Stomach (tissue), 8 donors: ENCODE measurements at regions not wholly inside any gene's neighbourhood (a gene's known extent, or its start where the extent isn't known, plus 50 kb on each side); places are given as distances from the start of the nearest gene placed in this dataset.
A peak's percentile ranks its signal among the peaks of the same experiment; 100 is the strongest.

Experiments used
- DNase-seq, 2 donors: peaks; one replicate each; pipeline versions ENCODE4 v3.0.0 to v3.0.0-alpha.2; 2013 to 2019
- H3K27ac ChIP-seq, 5 donors: fragments of 200-600 bp in 4 of 5; sonication (generic) in 4 of 5; one replicate each; pipeline ENCODE4 v1.5.1; 2013 to 2019; ENCODE audit warnings: mild to moderate bottlenecking in 1 of 5, moderate library complexity in 1 of 5
- H3K27me3 ChIP-seq, 3 donors: fragments of 200-600 bp; sonication (generic); one replicate each; pipeline ENCODE4 v1.5.1; 2017 to 2019; ENCODE audit warnings: mixed run types in 1 of 3
- H3K36me3 ChIP-seq, 4 donors: fragments of 200-600 bp; sonication (generic); 1 replicate in 3 of 4; 2 replicates in 1 of 4; pipeline ENCODE4 v1.5.1; 2016 to 2019
- H3K4me1 ChIP-seq, 4 donors: fragments of 200-600 bp; sonication (generic); one replicate each; pipeline ENCODE4 v1.5.1; 2016 to 2019
- H3K4me3 ChIP-seq, 4 donors: fragments of 200-600 bp; sonication (generic) in 3 of 4; one replicate each; pipeline ENCODE4 v1.5.1; 2016 to 2019; ENCODE audit warnings: mild to moderate bottlenecking in 1 of 4
- H3K9me3 ChIP-seq, 4 donors: fragments of 200-600 bp; sonication (generic); one replicate each; pipeline ENCODE4 v1.5.1; 2016 to 2019
- CTCF ChIP-seq, 7 experiments: fragments of 450-650 bp in 4 of 7; fragments of 200-600 bp in 3 of 7; sonication (generic) in 3 of 7; IDR thresholded peaks; one replicate each; pipeline ENCODE4 v1.5.1; 2016 to 2019; ENCODE audit warnings: antibody characterized with exemption in 7 of 7, control low read depth in 2 of 7, mild to moderate bottlenecking in 1 of 7
- EP300 ChIP-seq: sonication (generic); formaldehyde crosslinking; IDR thresholded peaks from one replicate; pipeline ENCODE4 v1.6.1; 2017; ENCODE audit warnings: antibody characterized with exemption
- POLR2A ChIP-seq, 4 donors: fragments of 450-650 bp; IDR thresholded peaks; one replicate each; pipeline ENCODE4 v1.6.1; 2016; ENCODE audit warnings: antibody characterized with exemption in 4 of 4, control low read depth in 2 of 4, mild to moderate bottlenecking in 1 of 4, moderate library complexity in 1 of 4
- POLR2AphosphoS5 ChIP-seq, 3 donors: sonication (generic); formaldehyde crosslinking; IDR thresholded peaks; one replicate each; pipeline ENCODE4 v1.6.1; 2016; ENCODE audit warnings: antibody characterized with exemption in 3 of 3
- WGBS, 5 donors: extraction: QIAGEN DNeasy Blood & Tissue Kit in 3 of 5; methylation state at CpG; one replicate each; pipeline versions ENCODE4 v1.1.5 to v1.1.7; 2013 to 2018; 5-methylcytosine and 5-hydroxymethylcytosine counted together
- intact Hi-C: fragments of 100-400 bp; cut with DNase I; formaldehyde crosslinking; loops from one replicate; pipeline ENCODE4 v1.15.1; 2023; ENCODE audit warnings: low total_unique reads
- donor health status: healthy with polysubstance abuse.
- donor health status: Bipolar disorder and iron deficiency.
- donor health status: healthy.

GRCh38 chr3:66823532-66823931 is 174.6 kb upstream of the KBTBD8 start:
- no peaks in the 10 kb centered on the region for H3K9me3 ChIP-seq
- peak; percentile 47 to 80 for DNase-seq
- WGBS, 5 donors, result 33 to 56% (median 52%) methylated on average over 7 of the region's 7 CpGs
- peaks cover 0 to 28% (median 21%) of the 10 kb centered on the region in 4 donors for H3K4me1 ChIP-seq
- no peaks in the 10 kb centered on the region for H3K36me3 ChIP-seq
- intact Hi-C loops, result no loop called here
- no peak overlapping the region for H3K4me3 ChIP-seq
- TF ChIP-seq POLR2AphosphoS5 (IDR thresholded peaks at IDR 0.05) (peak in 2 of 3 donors; percentile 33 to 58), POLR2A (IDR thresholded peaks at IDR 0.05) (no peak)
- peak overlapping the region in 4 of 5 donors; percentile 9 to 43 (median 26) for H3K27ac ChIP-seq
- H3K27me3 ChIP-seq, result no peaks in the 10 kb centered on the region

- WGBS, 5 donors, result 64 to 82% (median 73%) methylated on average over 4 of the region's 4 CpGs
- DNase-seq, result no peak
- Histone ChIP-seq H3K4me1 (peaks cover 0 to 16% (median 7%) of the 10 kb centered on the region in 4 donors), H3K36me3 (no peaks in the 10 kb centered on the region), H3K4me3 (no peak overlapping the region), H3K27me3 (no peaks in the 10 kb centered on the region), H3K9me3 (no peaks in the 10 kb centered on the region), H3K27ac (no peak overlapping the region)
- intact Hi-C loops, result no loop called here
- TF ChIP-seq CTCF (IDR thresholded peaks at IDR 0.05) (no peak), POLR2A (IDR thresholded peaks at IDR 0.05) (no peak), EP300 (no peak), POLR2AphosphoS5 (IDR thresholded peaks at IDR 0.05) (no peak)
Measured at GRCh38 chr3:66825375-66825774, 172.7 kb upstream of the KBTBD8 start.

GRCh38 chr3:66827726-66828125 is 170.4 kb upstream of the KBTBD8 start:
- H3K27me3 ChIP-seq, result no peaks in the 10 kb centered on the region
- H3K27ac ChIP-seq, result peak overlapping the region in 2 of 5 donors; percentile 17 to 31
- no peaks in the 10 kb centered on the region for H3K36me3 ChIP-seq
- 63 to 87% (median 79%) methylated on average over 6 of the region's 6 CpGs for WGBS, 5 donors
- no peaks in the 10 kb centered on the region for H3K9me3 ChIP-seq
- H3K4me3 ChIP-seq, result no peak overlapping the region
- no peak for DNase-seq
- intact Hi-C loops, result no loop called here
- no peak for TF ChIP-seq POLR2AphosphoS5 (IDR thresholded peaks at IDR 0.05)
- TF ChIP-seq POLR2A (IDR thresholded peaks at IDR 0.05), result no peak
- TF ChIP-seq EP300, result no peak
- no peak for TF ChIP-seq CTCF (IDR thresholded peaks at IDR 0.05)
- peaks cover 0 to 12% (median under 1%) of the 10 kb centered on the region in 4 donors for H3K4me1 ChIP-seq

- peak overlapping the region in 1 of 5 donors; percentile 33 for H3K27ac ChIP-seq
- TF ChIP-seq EP300, result no peak
- no peak for TF ChIP-seq POLR2A (IDR thresholded peaks at IDR 0.05)
- TF ChIP-seq CTCF (IDR thresholded peaks at IDR 0.05), result no peak
- H3K36me3 ChIP-seq, result no peaks in the 10 kb centered on the region
- H3K9me3 ChIP-seq, result no peaks in the 10 kb centered on the region
- DNase-seq, result no peak
- intact Hi-C loops, result no loop called here
- WGBS, 5 donors, result 20 to 50% (median 39%) methylated on average over 1 of the region's 1 CpG
- peaks cover 0 to 8% (median 0%) of the 10 kb centered on the region in 4 donors for H3K4me1 ChIP-seq
- H3K27me3 ChIP-seq, result no peaks in the 10 kb centered on the region
- no peak overlapping the region for H3K4me3 ChIP-seq
Measured at GRCh38 chr3:66828303-66828702, 169.8 kb upstream of the KBTBD8 start.

GRCh38 chr3:66830301-66830700 is 167.8 kb upstream of the KBTBD8 start:
- Histone ChIP-seq H3K9me3 (no peaks in the 10 kb centered on the region), H3K27ac (peak overlapping the region in 2 of 5 donors; percentile 4 to 31), H3K36me3 (no peaks in the 10 kb centered on the region), H3K4me3 (no peak overlapping the region), H3K4me1 (peaks cover 0 to 8% (median 0%) of the 10 kb centered on the region in 4 donors), H3K27me3 (no peaks in the 10 kb centered on the region)
- 27 to 59% (median 46%) methylated on average over 3 of the region's 3 CpGs for WGBS, 5 donors
- peak; percentile 44 to 55 for DNase-seq
- intact Hi-C loops, result no loop called here
- TF ChIP-seq POLR2A (IDR thresholded peaks at IDR 0.05) (no peak), POLR2AphosphoS5 (IDR thresholded peaks at IDR 0.05) (peak in 2 of 3 donors; percentile 19 to 36)
